IMR-90 (cell line): ENCODE measurements at regions not wholly inside any gene's neighbourhood (a gene's known extent, or its start where the extent isn't known, plus 50 kb on each side); places are given as distances from the start of the nearest gene placed in this dataset.

Experiments used
- ELK1 ChIP-seq: fragments of 150-350 bp; IDR thresholded peaks from 2 replicates; pipeline ENCODE4 v1.6.1; 2016; ENCODE audit warnings: low read depth, mild to moderate bottlenecking, low read length, moderate library complexity, borderline replicate concordance
- MAZ ChIP-seq: IDR thresholded peaks from 2 replicates; pipeline ENCODE4 v1.6.1; 2012; ENCODE audit warnings: low read depth, mild to moderate bottlenecking, low read length, improper control_type of control experiment, moderate library complexity, borderline replicate concordance
- POLR2A ChIP-seq: IDR thresholded peaks from 2 replicates; pipeline ENCODE4 v1.6.1; 2012; ENCODE audit warnings: mild to moderate bottlenecking, low read depth, low read length
- RAD21 ChIP-seq: IDR thresholded peaks from 2 replicates; pipeline ENCODE4 v1.6.1; 2012; ENCODE audit warnings: low read length, improper control_type of control experiment
- TF ChIP-seq, protein P1 (sequence below): conservative IDR thresholded peaks from 2 replicates; pipeline ENCODE4 v1.5.1; 2012; ENCODE audit warnings: mild to moderate bottlenecking, low read depth, low read length, improper control_type of control experiment
- TF ChIP-seq, protein P2 (sequence below): fragments of 150-350 bp; IDR thresholded peaks from 2 replicates; pipeline ENCODE4 v1.6.1; 2017; ENCODE audit warnings: mild to moderate bottlenecking, antibody characterized with exemption, low read length, low read depth

DNA sequence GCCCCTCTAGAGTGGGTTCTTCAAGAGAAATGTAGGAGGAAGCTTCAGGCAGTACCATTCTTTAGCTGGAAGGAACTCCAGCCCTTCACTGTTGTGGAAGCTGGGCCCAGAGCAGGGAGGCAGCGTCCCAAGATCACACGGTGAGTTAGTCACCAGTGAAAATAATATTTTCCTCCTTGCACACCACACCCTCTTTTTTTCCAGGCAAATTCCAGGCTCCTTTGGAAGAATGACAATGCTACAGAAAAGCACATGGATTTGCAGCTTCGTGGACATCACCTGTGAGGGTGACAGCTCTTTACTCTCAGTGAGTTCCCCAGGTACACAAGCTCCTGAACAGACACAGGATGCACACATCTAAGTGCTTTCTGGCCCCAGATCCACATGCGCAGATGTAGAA is 157.1 kb downstream of the COL6A3 start:
- TF ChIP-seq POLR2A (0 out of 2 replicates have a peak, but pooled peaks have one; percentile 21), ELK1 (no peak), RAD21 (no peak), MAZ (no peak)
- TF ChIP-seq, protein P1, sequence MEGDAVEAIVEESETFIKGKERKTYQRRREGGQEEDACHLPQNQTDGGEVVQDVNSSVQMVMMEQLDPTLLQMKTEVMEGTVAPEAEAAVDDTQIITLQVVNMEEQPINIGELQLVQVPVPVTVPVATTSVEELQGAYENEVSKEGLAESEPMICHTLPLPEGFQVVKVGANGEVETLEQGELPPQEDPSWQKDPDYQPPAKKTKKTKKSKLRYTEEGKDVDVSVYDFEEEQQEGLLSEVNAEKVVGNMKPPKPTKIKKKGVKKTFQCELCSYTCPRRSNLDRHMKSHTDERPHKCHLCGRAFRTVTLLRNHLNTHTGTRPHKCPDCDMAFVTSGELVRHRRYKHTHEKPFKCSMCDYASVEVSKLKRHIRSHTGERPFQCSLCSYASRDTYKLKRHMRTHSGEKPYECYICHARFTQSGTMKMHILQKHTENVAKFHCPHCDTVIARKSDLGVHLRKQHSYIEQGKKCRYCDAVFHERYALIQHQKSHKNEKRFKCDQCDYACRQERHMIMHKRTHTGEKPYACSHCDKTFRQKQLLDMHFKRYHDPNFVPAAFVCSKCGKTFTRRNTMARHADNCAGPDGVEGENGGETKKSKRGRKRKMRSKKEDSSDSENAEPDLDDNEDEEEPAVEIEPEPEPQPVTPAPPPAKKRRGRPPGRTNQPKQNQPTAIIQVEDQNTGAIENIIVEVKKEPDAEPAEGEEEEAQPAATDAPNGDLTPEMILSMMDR, result no peak
- TF ChIP-seq, protein P2, sequence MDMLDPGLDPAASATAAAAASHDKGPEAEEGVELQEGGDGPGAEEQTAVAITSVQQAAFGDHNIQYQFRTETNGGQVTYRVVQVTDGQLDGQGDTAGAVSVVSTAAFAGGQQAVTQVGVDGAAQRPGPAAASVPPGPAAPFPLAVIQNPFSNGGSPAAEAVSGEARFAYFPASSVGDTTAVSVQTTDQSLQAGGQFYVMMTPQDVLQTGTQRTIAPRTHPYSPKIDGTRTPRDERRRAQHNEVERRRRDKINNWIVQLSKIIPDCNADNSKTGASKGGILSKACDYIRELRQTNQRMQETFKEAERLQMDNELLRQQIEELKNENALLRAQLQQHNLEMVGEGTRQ, result no peak
